CD4-positive, alpha-beta T cell treated with Interleukin-4 for 1 hour (primary cell): ENCODE measurements at regions not wholly inside any gene's neighbourhood (a gene's known extent, or its start where the extent isn't known, plus 50 kb on each side); places are given as distances from the start of the nearest gene placed in this dataset.

Experiments used
- DNase-seq, 2 donors: peaks; one replicate each; pipeline ENCODE4 v3.0.0-alpha.2; 2020 to 2022

DNA sequence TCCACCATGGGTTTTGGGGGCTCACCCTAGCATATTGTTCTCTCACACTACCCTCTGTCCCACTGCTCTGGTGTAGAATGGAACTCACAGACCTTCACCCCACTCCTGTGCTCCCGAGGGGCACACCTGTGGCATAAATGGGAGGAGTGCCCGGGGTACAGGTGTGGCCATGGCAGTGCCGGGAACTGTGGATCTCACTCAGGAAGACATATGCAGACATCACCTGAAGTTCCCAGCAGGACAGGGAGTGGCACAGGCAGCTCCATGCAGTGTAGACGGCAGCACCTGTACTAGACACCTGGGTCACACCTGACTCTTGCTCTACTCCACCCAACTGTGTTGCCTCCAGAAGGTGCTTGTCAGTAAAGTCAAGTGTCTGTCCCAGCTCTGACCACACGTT is 57.6 kb upstream of the MRPS22 start:
- no peak for DNase-seq

DNA sequence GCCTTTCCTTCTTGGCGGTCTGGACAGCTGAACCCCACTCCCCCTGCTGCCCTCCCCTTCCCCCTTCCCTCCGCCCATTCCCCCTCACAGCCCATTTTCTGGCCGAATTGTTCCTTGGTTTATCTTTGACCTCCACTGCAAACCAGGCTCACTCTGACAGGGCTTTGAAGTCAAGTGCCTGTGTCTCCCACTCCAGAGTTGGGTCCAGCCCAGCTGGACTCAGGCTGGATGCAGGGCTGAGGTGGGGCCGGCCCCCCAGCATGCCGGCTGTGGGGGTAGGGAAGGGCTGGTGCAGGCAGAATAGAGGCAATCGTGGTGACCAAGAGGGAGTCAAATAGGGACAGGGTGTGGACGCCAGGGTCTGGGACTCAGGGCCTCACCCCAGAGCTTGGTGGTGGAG is 57.0 kb upstream of the MRPS22 start:
- no peak for DNase-seq

DNA sequence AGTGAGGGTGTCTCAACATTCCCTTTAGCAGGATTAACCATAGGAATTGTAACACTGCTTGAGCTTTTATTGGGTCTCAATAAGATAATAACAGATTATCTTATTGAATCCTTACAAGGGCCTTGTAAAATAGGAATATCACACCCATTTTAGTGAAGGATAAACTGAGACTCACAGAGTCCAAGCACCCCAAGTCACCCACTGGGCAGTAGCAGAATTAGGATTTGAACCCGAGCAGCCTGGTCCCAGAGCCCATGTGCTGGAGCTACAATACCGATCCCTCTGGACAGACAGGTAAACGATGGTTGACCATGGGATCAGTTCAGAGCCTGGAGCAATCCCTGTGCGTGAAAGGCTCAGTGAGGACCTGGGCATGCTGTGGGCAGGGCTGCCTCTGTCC is 56.3 kb upstream of the MRPS22 start:
- DNase-seq, result no peak

DNA sequence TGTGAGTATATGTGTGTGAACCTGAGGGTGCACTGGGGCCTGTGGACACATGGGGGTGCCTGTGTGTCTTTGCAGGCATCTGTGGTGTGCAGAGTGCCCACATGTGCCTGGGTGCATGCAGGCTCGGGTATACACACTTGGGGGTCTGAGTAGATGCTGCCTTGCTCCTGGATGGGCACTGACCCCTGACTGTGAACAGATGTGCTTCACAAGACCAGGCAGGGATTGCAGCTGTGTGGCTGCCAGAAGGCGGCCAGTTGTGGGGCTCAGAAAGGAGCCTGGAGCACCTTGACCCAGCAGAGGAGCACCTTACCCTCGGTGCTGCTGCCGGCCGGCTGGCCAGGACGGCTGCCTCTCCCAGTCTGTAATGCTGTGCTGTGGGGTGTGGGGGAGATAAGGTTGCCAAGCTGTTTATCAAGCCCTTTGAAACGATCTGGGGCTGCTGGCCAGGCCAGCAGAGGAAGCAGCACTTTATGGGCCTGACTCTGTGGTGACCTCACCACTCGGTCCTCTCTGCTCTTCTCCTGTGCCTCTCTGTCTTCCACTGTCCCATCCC is 55.5 kb upstream of the MRPS22 start:
- no peak for DNase-seq

DNA sequence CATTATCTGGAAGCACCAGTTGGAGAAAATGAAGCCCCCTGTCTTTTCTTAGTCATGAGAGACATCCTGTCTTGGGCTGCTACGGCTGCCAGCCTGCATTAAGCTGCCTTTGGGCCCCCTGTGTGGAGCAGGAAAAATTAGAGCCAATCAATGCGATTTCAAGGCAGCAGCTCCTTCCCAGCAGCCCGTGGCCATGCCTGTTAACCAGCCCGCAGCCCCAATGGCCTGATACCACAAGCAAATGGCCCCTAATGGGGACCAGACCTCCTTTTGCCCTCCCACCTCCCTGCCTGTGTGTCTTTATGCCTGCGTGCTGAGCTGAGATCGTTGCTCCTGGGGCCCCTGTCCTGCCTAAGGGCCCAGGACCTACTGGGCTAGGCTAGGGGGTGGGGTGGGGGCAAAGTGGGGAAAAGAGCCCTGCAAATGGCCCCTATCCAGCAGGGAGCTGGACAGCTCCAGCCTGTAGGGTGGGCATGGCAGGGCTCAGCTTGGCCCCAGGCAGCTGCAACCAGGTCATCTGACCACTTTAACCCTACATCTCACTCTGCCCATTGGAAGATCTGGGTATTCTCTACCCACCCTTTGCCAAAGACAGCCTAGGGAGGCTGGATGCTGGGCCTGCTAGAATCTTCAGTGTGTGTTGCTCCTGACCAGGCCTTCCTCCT is 53.8 kb upstream of the MRPS22 start:
- DNase-seq, result no peak

DNA sequence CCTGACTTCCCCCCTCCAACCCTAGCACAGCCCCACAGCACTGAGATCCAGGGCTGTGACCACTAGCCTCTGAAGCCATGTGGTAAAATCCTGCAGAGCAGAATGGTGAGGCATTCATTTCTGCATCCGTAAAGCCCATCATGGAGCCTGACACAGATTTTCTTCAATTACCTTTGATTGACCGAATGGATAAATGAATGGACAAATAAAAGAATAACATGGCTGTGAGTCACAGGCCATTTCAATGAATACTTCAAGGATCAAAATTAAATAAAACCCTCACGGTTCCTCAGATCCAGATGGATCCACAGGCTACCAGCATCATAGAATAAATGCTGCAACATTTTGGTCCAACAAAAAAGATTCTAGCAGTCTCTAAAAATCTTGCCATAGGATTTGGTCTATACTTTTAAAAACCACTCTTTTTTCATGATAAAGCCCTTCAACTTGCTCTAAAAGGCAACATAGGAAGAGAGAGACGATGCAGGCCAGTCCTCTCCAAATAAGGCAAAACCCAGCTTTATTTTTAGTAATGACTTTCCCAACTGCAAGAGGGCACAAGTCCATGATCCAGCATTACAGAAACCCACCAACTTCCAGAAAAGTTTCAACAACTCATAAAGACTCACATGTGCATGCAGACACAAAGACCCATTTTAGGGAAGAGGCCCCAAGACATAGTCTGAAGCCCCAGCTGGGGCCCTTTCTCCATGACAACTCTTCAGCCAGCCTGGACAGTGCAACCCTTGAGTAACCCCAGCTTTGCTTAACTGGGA is 52.4 kb upstream of the MRPS22 start:
- no peak for DNase-seq

DNA sequence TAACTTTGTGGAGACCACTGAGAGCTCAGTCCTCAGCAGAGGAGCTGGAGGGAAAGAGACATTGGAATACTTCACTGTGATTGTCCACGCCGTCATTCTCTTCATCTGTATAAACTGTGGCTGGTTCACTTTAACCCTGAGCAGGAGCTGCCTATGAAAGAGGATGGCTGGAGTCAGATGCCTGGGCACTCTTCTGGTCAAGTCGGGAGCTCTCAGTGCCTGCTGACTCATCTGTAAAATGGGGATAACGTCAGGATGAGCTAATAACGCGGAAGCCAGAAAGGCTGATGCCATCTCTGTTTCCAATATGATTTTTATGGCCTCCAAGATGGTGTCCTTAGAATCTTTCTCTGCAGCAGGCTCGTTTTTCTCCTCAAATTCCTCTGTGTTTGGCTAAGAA is 51.6 kb upstream of the MRPS22 start:
- no peak for DNase-seq

DNA sequence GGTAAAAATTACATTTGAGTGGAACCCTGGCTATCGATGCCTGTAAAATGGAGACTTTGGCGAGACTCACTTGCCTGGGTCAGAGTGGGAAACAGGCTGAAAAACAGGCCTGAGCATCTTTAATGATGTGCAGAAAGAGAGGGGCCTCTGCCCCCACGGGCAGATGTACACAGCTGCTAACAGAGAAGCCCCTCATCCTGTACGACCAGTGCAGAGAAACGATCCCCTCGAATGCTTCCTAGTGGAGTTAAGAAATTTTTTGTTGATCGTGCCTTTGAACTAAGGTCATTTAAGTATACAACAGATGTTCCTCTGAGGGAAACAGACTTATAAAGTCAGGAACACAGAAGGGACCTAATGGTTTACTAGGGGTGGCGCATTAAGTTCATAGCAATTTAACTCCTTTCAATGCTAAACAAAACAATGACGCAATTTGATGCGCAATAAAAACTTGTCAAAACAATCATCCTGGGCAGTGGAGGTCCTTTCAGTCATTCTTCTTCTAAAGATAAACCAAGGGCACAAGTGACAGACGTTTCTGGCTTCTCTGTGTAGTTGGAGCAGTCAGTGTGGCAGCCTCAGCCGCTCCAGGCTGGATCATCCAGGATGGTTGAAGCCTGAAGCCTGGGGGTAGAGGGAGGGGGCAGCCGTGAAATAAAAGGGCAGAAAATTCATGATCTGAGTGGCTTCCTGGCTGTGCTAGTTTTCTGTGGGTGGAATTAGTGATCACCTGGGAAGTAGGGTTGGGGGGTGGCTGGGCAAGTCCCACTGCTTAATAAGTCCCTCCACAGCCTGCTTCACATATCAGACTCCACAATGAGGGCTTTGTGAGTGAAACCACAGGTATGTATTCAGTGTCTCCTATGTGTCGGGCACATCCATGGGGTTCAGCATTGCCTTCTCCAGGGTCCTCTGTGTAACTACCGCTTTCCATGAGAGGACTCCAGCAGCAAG is 50.8 kb upstream of the MRPS22 start:
- DNase-seq, result no peak

DNA sequence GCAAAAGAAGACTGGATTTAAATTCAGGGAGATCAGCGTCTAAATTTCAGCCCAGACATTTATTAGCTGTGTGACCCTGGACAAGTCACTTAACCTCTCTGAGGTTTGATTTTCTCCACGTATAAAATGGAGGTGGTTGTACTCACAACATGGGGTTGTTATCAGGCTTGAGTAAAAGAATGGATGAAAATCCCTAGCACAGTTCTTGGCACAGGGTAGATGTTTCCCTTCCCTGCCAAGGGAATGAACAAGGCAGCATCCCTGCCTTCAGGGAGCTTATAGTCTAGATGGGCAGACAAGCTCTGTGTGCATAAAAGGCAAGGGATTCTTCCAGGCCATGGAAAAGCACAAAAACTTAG is 50.2 kb upstream of the MRPS22 start:
- DNase-seq, result no peak
